GM21526 (cell line): ENCODE measurements at regions not wholly inside any gene's neighbourhood (a gene's known extent, or its start where the extent isn't known, plus 50 kb on each side); places are given as distances from the start of the nearest gene placed in this dataset.
"Not testable (repeated sequence)": the region's sequence is repeated elsewhere in the genome, so short reads cannot be mapped to it uniquely, and the experiment has no call there.

ENCODE experiments used
- ATAC-seq: cut with Tn5 transposase; IDR thresholded peaks from one replicate; pipeline ENCODE4 v1.9.1; 2021; ENCODE audit warnings: moderate library complexity; ENCODE audit not compliant: unreplicated experiment, low FRiP score

DNA sequence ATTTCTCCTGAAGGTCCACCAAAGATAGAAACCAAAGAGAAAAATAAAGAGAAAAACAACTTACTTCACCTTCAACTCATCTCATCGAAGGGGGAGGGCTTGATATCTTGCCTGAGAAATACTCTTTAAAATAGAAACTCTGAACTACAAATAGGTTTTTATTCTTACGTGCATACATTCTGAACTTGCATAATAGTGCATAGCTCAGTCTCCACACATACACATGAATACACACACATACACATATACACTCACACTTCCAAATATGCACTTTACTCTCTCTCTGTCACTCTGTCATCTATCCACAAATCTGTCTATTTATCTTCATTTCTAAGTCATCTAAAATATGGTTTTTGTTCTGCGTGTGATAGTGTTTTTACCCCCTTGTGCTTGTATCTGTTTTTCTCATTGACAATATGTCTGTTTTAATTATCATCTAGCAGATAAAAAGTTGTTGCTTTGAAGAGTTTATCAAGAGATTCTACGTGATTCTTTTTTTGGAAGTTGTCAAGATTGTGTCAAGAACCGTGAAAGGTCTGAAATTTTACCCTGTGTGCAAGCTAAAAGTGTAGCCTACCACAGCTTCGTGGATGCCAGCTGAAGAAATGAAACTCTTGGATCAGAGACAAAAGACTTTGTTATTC is 468.8 kb downstream of the EPM2A start:
- no peak for ATAC-seq

DNA sequence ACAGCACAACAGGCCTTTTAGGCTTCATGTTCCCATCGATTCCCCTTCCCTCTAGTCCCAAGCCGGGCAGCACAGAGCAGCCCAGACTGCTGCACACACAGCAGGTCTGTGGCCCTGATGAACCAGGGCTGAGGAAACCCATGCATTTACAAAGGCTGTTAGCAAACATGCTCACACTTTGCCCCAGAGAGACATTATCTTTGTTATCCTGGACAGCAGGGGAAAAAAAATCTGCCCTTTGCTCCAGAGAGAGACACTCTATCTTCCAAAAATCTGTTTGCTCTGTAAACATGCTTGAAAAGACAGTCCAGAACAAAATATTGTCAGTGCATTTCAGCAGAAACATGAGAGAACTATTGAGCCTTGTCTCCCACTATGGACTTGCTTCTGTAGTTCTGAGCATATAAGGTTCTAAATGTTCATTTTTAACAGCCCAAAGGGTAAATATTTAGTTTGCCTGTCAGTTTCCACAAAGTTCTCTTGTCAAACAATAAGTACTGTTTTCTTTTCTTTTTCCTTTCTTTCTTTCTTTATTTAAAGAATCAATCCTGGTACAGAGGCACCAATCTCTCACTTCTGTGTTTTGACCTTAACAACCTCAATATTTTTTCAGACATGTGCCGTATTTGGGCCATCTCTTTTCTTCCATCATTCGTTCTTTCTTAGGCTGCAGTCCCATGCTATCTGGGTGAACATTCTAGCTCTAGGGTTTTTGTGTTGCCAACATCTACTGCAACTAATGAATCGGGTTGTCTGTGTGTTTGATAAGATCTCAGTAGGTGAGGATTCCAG is 468.0 kb downstream of the EPM2A start:
- ATAC-seq = no peak

DNA sequence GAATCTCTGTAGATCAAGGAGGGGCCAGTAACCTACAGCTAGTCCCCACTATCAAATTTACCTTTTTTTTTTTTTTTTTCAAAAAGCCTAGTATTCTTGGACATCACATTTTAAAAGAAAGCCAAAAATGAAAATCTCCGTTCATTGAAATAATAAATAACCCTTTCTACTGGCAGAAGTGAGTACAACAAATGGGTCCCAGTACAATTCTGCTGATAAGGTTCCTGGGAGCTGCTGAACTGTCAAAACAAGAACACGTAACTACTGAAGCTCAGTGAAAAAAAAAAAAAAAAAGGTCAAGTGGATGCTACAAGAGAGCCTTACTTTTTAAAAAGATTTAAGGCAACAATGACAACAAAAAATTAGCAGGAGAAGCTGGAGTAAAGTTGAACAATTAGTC is 464.9 kb downstream of the EPM2A start:
- no peak for ATAC-seq

- ATAC-seq = no peak
Observed at GRCh38 chr6:145271040-145271439, 464.3 kb downstream of the EPM2A start.

- no peak for ATAC-seq
Observed at GRCh38 chr6:145271577-145271976, 463.7 kb downstream of the EPM2A start.

DNA sequence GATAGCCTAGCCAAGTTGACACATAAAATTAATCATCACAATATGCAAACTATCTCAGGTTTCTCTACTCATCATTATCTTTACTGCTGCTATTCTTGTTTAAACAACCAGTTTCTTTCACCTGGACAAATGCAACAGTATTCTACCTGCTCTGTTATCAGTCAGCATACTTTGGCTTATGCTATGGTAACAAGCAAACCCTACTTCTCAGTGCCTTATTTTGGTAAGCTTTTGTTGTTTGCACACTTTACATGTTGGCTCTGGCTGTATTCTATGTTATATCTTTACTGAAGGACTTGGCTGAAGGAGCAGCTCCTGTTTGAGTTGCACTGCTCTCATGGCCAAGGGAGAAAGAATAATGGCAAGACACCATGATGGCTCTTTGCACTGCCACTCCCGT is 463.1 kb downstream of the EPM2A start:
- ATAC-seq = no peak

DNA sequence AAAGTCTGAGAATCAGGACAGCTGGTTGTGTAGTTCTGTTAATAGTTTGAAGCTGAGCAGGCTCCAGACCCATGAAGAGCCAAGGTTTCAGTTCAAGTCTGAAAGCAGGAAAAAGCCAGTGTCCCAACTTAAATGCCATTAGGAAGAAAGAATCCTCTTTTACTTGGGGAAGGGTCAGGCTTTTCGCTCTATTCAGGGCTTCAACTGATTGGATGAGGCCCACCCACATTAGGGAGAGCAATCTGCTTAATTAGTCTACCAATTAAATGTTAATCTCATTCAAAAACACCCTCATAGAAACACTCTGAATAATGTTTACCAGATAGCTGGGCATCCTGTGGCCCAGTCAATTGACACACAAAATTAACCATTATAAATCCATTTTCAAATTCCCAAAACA is 462.2 kb downstream of the EPM2A start:
- ATAC-seq = no peak

DNA sequence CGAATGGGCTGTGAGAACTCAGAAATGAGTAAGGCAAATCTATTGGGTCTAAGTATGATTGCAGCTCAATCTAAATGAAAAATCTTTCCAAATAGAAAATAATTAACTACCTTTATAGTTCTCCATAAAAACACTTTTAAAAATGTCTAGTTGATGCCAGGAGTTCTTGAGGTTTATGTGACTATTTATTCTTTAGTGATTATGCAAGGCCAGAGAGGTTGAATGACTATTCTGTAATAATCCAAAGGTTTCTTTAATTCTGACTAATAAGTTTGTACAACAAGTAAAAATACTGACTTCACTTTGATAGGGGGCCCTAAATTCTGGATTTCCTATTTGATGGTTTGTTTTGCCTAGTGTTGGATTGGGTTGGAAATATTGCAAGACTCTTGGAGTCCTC is 461.2 kb downstream of the EPM2A start:
- ATAC-seq = no peak

DNA sequence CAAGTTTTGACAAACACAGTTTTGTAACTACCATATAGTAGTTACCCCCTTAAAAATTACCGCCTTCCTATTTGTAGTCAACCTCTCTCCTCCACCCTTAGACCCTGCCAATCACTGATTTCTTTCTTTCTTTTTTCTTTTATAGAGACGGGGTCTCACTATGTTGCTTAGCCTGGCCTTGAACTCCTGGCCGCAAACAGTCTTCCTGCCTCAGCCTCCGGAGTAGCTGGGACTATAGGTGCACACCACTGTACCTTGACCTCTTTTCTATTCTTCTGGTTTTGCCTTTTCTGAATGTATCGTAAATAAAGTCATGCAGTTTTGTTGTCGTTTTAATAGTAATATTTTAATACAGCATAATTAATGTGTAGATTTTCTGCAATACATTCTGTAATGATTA is 460.3 kb downstream of the EPM2A start:
- no peak for ATAC-seq

DNA sequence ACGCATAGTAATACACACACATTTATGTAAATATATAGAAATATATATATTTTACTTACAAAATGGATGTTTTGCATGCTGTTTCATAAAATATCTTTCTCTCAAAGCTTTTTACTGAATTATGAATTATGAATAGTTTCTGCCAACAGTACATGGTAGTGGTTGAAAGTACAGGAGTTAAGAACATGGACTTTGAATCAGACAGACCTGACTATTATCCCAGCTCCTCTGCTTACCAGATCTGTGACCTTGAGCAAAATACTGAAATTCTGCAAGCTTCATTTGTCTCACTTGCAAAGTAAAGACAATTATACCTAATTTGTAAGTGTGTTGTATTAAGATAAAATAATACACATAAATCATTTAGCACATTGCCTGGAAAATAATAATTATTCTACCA is 459.5 kb downstream of the EPM2A start:
- no peak for ATAC-seq

- no peak for ATAC-seq
Observed at GRCh38 chr6:145276756-145277155, 458.6 kb downstream of the EPM2A start.

- no peak for ATAC-seq
Observed at GRCh38 chr6:145277358-145278086, 457.8 kb downstream of the EPM2A start.

GRCh38 chr6:145278163-145278807 is 457.0 kb downstream of the EPM2A start:
- ATAC-seq = no peak

GRCh38 chr6:145279551-145279950 is 455.8 kb downstream of the EPM2A start:
- no peak for ATAC-seq

- ATAC-seq = no peak
Observed at GRCh38 chr6:145279993-145280392, 455.3 kb downstream of the EPM2A start.

DNA sequence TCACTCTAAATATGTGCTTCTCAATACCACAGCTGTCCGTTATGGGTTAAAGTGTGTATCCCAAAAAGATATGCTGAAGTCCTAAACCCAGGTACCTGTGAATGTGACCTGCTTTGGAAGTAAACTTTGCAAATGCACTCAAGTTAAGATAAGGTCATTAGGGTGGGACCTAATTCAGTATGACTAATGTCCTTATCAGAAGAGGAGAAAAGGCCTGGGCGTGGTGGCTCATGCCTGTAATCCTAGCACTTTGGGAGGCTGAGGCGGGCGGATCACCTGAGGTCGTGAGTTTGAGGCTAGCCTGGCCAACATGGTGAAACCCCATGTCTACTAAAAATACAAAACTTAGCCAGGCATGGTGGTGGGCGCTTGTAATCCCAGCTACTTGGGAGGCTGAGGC is 452.1 kb downstream of the EPM2A start:
- ATAC-seq = not testable (repeated sequence)

DNA sequence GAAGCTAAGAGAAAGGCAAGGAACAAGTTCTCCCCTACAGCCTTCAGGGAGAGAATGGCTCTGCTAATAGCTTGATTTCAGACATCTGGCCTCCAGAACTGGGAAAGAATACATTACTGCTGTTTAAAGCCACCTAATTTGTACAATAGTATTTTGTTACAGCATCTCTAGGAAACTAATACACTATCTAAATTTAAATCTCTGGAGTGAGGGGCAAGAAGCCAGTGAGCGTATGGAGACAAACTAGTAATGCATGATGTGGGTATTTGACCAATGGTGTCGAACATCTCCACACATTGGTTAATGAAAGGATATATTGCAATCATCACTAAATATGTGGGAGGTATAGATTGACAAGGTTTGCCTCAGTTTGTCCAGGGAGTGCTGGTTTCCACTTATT is 451.5 kb downstream of the EPM2A start:
- ATAC-seq = no peak

- ATAC-seq = no peak
Observed at GRCh38 chr6:145286916-145287315, 448.4 kb downstream of the EPM2A start.

GRCh38 chr6:145289573-145289972 is 445.7 kb downstream of the EPM2A start:
- no peak for ATAC-seq

- ATAC-seq = no peak
Observed at GRCh38 chr6:145290122-145290521, 445.2 kb downstream of the EPM2A start.

GRCh38 chr6:145292066-145292465 is 443.3 kb downstream of the EPM2A start:
- no peak for ATAC-seq
